ENCODE measurements at regions not wholly inside any gene's neighbourhood (a gene's known extent, or its start where the extent isn't known, plus 50 kb on each side); places are given as distances from the start of the nearest gene placed in this dataset.

DNA sequence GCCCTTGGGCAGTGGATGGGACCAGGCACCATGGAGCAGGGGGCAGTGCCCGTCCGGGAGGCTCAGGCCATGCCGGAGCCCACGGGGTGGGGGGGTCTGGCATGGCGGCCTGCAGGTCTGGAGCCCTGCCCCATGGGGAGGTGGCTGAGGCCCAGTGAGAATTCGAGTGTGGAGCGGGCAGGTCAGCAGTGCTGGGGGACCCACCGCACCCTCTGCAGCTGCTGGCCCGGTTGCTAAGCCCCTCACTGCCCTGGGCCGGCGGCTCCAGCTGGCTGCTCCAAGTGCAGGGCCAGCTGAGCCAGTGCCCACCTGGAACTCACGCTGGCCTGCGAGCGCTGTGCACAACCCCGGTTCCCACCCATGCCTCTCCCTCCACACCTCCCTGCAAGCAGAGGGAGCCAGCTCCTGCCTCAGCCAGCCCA lies 1157.9 kb upstream of the ADGRL3 start:
- Mint-ChIP-seq H3K4me3 (no peak overlapping the region), H3K4me1 (no peaks in the 10 kb centered on the region), H3K36me3 (ENCODE audit: low read depth) (no peaks in the 10 kb centered on the region), H3K9me3 (no peaks in the 10 kb centered on the region), H3K27ac (no peak overlapping the region), H3K27me3 (no peaks in the 10 kb centered on the region)
- no peak for ATAC-seq (replicated peaks)

DNA sequence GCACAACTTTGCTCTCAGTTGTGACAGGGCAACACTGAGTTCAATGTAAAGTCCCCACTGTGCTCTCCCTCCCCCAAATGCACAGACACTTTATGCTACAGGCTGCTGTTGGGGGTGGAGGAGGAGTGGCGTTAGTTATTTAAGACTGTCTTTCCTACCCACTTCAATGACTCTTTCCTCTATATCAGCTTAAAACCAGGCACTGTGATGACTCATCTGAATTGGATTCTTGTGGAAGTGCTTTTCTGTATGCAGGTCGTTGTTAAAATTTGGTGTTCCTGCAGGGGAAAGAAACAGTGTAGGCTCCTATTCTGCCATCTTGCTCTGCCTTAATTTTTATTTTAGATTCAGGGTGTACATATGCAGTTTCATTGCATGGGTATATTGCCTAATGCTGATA lies 1157.2 kb upstream of the ADGRL3 start:
- no peaks in the 10 kb centered on the region for H3K4me1 Mint-ChIP-seq
- ATAC-seq (replicated peaks) = no peak
- H3K27me3 Mint-ChIP-seq = no peaks in the 10 kb centered on the region
- no peak overlapping the region for H3K4me3 Mint-ChIP-seq
- no peaks in the 10 kb centered on the region for H3K36me3 Mint-ChIP-seq (ENCODE audit: low read depth)
- H3K9me3 Mint-ChIP-seq = no peaks in the 10 kb centered on the region
- H3K27ac Mint-ChIP-seq = no peak overlapping the region

DNA sequence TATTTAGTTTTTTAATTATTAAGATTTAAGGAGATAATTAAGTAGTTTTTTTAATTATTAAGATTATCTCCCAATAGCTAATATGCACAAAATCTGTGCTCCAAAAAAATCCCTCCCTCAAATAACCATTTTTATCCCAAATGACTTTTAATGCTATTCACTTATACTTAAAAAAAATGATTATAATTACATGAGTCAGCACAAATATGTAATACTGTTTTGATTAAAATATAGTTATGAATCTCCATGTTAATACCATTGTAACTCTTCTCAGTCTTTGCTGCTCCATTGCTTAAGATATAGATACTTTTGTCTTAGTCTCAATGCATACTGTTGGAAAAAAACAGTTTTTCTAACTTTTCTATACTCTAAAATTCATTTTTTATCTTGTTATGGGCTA lies 1121.1 kb upstream of the ADGRL3 start:
- Mint-ChIP-seq H3K36me3 (ENCODE audit: low read depth) (no peaks in the 10 kb centered on the region), H3K9me3 (peaks cover 25% of the 10 kb centered on the region), H3K4me3 (no peak overlapping the region), H3K4me1 (no peaks in the 10 kb centered on the region), H3K27ac (no peak overlapping the region), H3K27me3 (no peaks in the 10 kb centered on the region)
- no peak for ATAC-seq (replicated peaks)

DNA sequence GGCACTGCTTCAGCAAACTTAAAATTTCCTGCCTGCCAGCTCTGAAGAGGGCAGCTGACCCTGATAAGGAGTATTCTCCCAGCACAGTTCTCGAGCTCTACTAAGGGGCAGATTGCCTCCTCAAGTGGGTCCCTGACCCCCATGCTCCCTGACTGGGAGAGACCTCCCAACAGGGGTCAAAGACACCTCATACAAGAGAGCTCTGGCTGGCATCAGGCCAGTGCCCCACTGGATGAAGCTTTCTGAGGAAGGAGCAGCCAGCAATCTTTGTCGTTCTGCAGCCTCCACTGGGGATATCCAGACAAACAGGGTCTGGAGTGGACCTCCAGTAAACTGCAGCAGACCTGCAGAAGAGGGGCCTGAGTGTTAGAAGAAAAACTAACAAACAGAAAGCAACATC lies 1118.3 kb upstream of the ADGRL3 start:
- Mint-ChIP-seq H3K36me3 (ENCODE audit: low read depth) (no peaks in the 10 kb centered on the region), H3K27ac (no peak overlapping the region), H3K4me1 (no peaks in the 10 kb centered on the region), H3K4me3 (no peak overlapping the region), H3K27me3 (no peaks in the 10 kb centered on the region), H3K9me3 (peaks cover 30% of the 10 kb centered on the region)
- no peak for ATAC-seq (replicated peaks)

DNA sequence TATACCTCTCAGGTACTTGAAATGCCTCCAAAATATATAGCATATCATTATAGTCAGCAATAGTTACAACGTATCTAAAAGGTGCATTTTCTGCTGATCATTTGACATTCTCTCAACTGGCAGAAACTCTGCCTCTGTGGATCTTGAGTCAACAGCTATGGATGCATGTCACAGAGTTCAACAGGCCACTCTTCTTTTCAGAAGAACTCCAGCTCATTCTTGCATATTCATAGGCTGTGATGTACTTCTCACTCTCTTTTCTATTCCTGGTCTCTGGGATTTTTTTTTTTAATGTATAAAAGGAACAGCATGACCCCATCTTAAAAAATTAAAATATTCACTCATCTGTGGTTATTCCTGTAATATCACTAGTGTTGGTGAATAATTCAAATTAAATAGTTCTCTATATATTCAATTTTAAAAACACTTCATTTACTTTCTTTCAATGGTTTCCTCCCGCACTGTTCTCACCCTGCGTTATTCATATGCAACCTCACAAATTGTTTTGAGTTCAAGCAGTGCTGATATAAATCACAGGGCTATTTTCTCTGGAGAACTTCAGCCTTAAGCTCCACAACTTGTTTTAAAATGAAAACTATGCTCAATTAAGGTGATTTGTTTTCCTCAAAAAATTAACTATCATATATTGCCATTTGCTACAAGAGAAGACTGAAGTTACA lies 1111.2 kb upstream of the ADGRL3 start:
- ATAC-seq (replicated peaks) = no peak
- H3K36me3 Mint-ChIP-seq (ENCODE audit: low read depth) = no peaks in the 10 kb centered on the region
- H3K27me3 Mint-ChIP-seq = no peaks in the 10 kb centered on the region
- no peaks in the 10 kb centered on the region for H3K4me1 Mint-ChIP-seq
- H3K9me3 Mint-ChIP-seq = peaks cover 7% of the 10 kb centered on the region
- H3K4me3 Mint-ChIP-seq = no peak overlapping the region
- no peak overlapping the region for H3K27ac Mint-ChIP-seq

DNA sequence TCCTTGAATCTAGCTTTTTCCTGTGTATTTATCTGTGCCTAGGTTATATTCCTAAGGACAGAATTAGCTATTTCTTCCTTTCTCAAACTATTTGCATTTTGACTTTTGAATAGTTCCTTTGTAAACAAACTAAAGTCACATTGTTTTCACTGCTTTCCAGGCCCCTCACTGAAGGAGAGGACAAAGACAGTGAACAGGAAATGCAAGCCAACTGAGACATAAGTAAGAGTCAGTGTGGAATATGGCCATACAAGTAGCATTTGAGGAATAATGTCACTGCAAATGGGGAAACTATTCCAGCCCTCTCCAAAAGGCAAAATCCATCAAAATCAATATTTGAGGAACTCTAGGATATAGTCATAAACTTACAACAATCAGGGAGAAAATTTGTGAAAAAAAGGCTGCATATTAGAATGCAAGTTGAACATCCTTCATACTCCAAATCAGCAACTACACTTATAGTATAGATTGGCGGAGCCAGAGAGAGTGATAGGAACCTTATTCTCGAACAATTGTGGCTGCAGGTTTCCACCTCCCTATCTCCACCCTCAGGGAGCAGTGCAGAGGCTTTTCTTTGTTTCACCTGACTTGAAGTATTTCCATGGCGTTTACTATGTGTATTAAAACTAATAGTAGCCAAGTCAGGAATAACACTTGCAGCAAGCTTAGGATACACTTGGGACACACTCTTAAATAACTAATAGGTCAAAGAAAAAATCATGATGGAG lies 1110.4 kb upstream of the ADGRL3 start:
- ATAC-seq (replicated peaks) = no peak
- no peaks in the 10 kb centered on the region for H3K36me3 Mint-ChIP-seq (ENCODE audit: low read depth)
- no peaks in the 10 kb centered on the region for H3K4me1 Mint-ChIP-seq
- H3K4me3 Mint-ChIP-seq = no peak overlapping the region
- H3K27ac Mint-ChIP-seq = no peak overlapping the region
- peaks cover 7% of the 10 kb centered on the region for H3K9me3 Mint-ChIP-seq
- no peaks in the 10 kb centered on the region for H3K27me3 Mint-ChIP-seq

DNA sequence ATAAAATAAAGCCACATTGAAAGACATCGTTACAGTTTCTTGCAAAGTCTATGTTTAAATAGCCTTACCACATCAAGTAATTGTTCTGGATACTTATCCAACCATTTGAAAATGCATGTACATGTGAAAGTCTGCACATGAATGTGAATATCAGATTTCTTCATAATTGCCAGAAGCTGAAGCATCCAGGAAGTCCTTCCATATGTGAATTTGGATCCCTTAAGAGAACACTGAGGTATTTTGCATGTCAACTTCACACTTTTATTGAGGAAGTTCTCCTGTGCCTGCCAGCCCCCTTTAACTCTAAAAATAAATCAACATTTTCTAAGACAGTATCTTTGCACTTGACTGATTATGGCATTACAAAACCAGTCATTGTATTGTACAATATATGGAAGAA lies 1103.5 kb upstream of the ADGRL3 start:
- Mint-ChIP-seq H3K4me3 (no peak overlapping the region), H3K4me1 (no peaks in the 10 kb centered on the region), H3K27ac (no peak overlapping the region), H3K36me3 (ENCODE audit: low read depth) (no peaks in the 10 kb centered on the region), H3K9me3 (no peaks in the 10 kb centered on the region), H3K27me3 (no peaks in the 10 kb centered on the region)
- no peak for ATAC-seq (replicated peaks)

DNA sequence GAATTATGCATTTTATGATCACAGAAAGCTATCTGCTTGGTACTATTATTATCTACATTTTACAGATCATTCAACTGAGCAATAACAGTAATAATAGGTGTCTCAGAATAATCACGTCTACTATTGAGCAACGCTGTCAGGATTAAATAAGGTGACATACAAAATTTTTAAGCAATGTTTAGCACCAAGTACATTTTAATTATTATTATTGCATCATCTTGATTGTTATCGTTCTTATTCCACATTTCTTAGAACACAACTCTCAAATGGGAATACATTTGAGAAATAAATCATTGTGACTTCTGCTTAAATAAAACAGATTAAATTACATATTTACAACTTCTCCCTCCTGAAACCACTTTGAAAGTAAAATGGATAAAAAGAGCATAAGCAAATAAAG lies 1083.5 kb upstream of the ADGRL3 start:
- no peak overlapping the region for H3K4me3 Mint-ChIP-seq
- H3K4me1 Mint-ChIP-seq = no peaks in the 10 kb centered on the region
- no peaks in the 10 kb centered on the region for H3K36me3 Mint-ChIP-seq (ENCODE audit: low read depth)
- H3K9me3 Mint-ChIP-seq = peaks cover 13% of the 10 kb centered on the region
- no peak overlapping the region for H3K27ac Mint-ChIP-seq
- no peak for ATAC-seq (replicated peaks)
- H3K27me3 Mint-ChIP-seq = no peaks in the 10 kb centered on the region

DNA sequence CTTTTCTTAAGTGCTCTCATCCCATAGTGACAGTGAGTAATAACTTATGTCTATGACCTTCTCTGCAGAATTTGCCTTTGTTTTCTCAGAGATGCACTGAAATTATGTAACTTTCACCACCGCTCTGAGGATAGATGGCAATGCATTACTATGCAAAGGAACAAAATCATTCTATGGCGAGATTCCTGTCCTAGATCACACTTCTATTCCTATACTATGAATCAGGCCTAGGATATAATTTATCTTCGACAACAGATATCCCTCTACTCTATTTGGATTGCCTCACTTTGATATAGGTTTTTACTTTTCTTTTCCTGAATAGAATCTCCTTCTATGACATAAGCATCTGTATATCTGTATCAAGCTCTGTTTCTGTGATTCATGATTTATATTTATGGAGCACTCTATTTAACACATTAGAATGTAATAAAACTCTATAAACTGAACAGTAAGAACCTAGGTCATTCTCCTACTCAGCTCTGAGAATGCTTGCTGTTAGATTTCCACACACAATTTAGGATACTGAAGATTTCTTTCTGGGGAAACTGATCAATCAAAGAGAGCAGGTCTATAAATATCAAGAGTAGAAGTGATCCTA lies 1082.3 kb upstream of the ADGRL3 start:
- no peak for ATAC-seq (replicated peaks)
- Mint-ChIP-seq H3K27ac (no peak overlapping the region), H3K9me3 (peaks cover 10% of the 10 kb centered on the region), H3K36me3 (ENCODE audit: low read depth) (no peaks in the 10 kb centered on the region), H3K4me1 (no peaks in the 10 kb centered on the region), H3K4me3 (no peak overlapping the region), H3K27me3 (no peaks in the 10 kb centered on the region)

DNA sequence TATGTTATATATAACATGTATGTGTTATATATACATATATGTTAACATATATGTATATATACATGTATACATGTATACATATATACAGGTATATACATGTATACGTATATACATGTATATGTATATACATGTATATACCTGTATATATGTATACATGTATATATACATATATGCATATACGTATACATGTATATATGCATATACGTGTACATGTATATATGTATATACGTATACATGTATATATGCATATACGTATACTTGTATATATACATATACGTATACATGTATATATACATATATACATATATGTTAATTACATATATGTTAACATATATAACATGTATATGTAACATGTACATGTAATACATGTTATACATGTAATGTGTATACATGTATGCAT lies 1077.3 kb upstream of the ADGRL3 start:
- H3K9me3 Mint-ChIP-seq = no peaks in the 10 kb centered on the region
- H3K27ac Mint-ChIP-seq = no peak overlapping the region
- no peak overlapping the region for H3K4me3 Mint-ChIP-seq
- H3K4me1 Mint-ChIP-seq = no peaks in the 10 kb centered on the region
- no peak for ATAC-seq (replicated peaks)
- H3K36me3 Mint-ChIP-seq (ENCODE audit: low read depth) = no peaks in the 10 kb centered on the region
- H3K27me3 Mint-ChIP-seq = no peaks in the 10 kb centered on the region

DNA sequence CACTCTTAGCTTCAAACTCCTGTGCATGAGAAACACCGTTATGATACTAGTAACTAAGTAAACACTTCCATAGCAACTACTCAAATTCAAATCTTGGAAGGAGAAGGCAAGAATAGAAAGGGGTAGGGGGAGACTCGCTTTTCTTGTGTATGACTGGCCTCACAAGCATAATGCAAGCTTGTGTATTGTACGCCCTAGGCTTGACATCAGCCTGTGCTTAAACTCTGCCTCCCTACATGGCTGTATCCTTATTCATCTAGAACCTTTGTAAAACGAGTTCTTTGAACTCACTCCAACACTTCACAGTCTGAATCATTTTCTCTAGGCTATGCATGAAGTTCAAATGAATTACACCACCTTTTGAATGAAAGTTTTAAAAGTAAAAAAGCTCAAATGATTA lies 1071.2 kb upstream of the ADGRL3 start:
- Mint-ChIP-seq H3K9me3 (no peaks in the 10 kb centered on the region), H3K4me3 (no peak overlapping the region), H3K27me3 (no peaks in the 10 kb centered on the region), H3K36me3 (ENCODE audit: low read depth) (no peaks in the 10 kb centered on the region), H3K4me1 (no peaks in the 10 kb centered on the region), H3K27ac (no peak overlapping the region)
- no peak for ATAC-seq (replicated peaks)

DNA sequence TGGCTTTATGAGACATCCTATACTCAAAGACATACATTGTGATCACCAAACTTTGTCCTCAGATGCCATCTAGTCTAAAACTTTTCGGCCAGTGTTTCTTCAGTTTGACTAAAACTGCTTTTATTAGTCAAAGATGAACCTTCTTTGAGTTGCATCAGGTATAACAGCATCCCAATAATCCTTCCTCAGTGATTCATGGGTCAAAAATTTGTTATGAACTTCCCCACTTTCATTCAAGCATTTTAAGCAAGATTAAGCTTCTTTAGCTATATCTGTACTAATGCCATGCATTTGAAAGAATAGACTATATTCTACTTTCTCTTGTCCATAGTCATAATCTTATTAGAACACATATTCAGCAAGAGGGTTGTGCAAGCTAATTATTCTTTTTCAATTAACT lies 1070.4 kb upstream of the ADGRL3 start:
- no peak overlapping the region for H3K4me3 Mint-ChIP-seq
- no peak overlapping the region for H3K27ac Mint-ChIP-seq
- no peaks in the 10 kb centered on the region for H3K9me3 Mint-ChIP-seq
- no peak for ATAC-seq (replicated peaks)
- no peaks in the 10 kb centered on the region for H3K27me3 Mint-ChIP-seq
- no peaks in the 10 kb centered on the region for H3K4me1 Mint-ChIP-seq
- H3K36me3 Mint-ChIP-seq (ENCODE audit: low read depth) = no peaks in the 10 kb centered on the region

DNA sequence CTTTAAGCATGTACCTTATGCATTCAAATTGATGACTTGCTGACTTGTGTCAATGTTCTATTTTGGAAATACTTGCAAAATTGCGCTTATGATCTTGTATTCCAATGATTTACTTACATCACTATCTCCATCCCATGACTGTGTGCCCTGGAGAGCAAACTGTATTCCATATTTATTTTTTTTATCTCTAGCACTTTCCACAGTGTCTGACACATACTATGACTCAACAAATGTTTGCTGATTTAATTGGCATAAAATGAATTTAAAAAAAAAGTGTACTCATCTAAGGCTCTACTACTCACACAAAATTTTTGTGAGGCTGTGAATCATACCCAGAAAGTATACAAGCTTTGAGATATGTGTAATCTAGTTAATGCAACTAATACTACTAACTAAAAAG lies 1066.8 kb upstream of the ADGRL3 start:
- H3K36me3 Mint-ChIP-seq (ENCODE audit: low read depth) = no peaks in the 10 kb centered on the region
- H3K9me3 Mint-ChIP-seq = peaks cover 3% of the 10 kb centered on the region
- no peak overlapping the region for H3K4me3 Mint-ChIP-seq
- no peak overlapping the region for H3K27ac Mint-ChIP-seq
- ATAC-seq (replicated peaks) = no peak
- H3K27me3 Mint-ChIP-seq = no peaks in the 10 kb centered on the region
- H3K4me1 Mint-ChIP-seq = no peaks in the 10 kb centered on the region

DNA sequence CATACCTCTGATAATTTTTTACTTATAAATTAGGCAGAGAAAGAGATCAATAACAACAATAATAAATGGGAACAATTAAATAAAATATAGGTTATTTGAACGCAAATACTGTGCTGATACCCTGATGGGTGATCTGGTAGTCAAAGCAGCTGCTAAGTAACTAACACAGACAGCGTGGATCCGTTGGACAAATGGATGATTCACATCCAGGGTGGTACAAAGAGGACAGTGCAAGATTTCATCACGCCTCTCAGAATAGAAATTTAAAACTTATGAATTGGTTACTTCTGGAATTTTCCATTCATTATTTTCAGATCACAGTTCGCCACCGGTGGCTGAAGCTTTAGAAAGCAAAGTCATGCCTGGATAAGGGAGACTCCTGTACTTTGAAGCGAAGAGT lies 1066.0 kb upstream of the ADGRL3 start:
- Mint-ChIP-seq H3K9me3 (peaks cover 3% of the 10 kb centered on the region), H3K4me3 (no peak overlapping the region), H3K27me3 (no peaks in the 10 kb centered on the region), H3K27ac (no peak overlapping the region), H3K36me3 (ENCODE audit: low read depth) (no peaks in the 10 kb centered on the region), H3K4me1 (no peaks in the 10 kb centered on the region)
- ATAC-seq (replicated peaks) = no peak

DNA sequence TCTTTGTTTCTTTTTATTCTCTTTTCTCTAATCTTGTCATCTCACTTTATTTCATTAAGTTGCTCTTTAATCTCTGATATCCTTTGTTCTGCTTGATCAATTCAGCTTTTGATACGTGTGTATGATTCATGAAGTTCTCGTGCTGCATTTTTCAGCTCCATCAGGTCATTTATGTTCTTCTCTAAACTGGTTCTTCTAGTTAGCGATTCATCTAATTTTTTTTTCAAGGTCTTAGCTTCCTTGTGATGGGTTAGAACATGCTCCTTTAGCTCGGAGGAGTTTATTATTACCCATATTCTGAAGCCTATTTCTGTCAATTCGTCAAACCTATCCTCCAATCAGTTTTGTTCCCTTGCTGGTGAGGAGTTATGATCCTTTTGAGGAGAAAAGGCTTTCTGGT lies 1045.0 kb upstream of the ADGRL3 start:
- Mint-ChIP-seq H3K27me3 (no peaks in the 10 kb centered on the region), H3K4me3 (no peak overlapping the region), H3K27ac (no peak overlapping the region), H3K36me3 (ENCODE audit: low read depth) (no peaks in the 10 kb centered on the region), H3K4me1 (no peaks in the 10 kb centered on the region), H3K9me3 (peaks cover 17% of the 10 kb centered on the region)
- ATAC-seq (replicated peaks) = no peak
